Liver (tissue), 8 donors: ENCODE measurements at regions not wholly inside any gene's neighbourhood (a gene's known extent, or its start where the extent isn't known, plus 50 kb on each side); places are given as distances from the start of the nearest gene placed in this dataset.

Experiments
- DNase-seq: peaks from one replicate; pipeline ENCODE4 v3.0.0-alpha.2; 2017; ENCODE audit warnings: low spot score
- H3K27ac ChIP-seq, 2 donors: one replicate each; pipeline ENCODE4 v1.7.0; 2013; ENCODE audit warnings: inconsistent platforms in 2 of 2, low read length in 2 of 2, control low read depth in 1 of 2, low read depth in 1 of 2, mild to moderate bottlenecking in 1 of 2
- H3K27me3 ChIP-seq, 4 donors: one replicate each; pipeline versions ENCODE4 v1.6.1 to v1.7.0; 2013; ENCODE audit warnings: low read length in 3 of 4, inconsistent platforms in 1 of 4, mild to moderate bottlenecking in 1 of 4, moderate library complexity in 1 of 4; ENCODE audit not compliant: control insufficient read depth in 4 of 4, insufficient read depth in 4 of 4
- H3K36me3 ChIP-seq, 4 donors: one replicate each; pipeline versions ENCODE4 v1.6.1 to v1.7.0; 2013; ENCODE audit warnings: low read length in 3 of 4, mild to moderate bottlenecking in 3 of 4, low read depth in 1 of 4, moderate library complexity in 1 of 4; ENCODE audit not compliant: control insufficient read depth in 4 of 4, insufficient read depth in 3 of 4
- H3K4me1 ChIP-seq, 4 donors: one replicate each; pipeline versions ENCODE4 v1.6.1 to v1.7.0; 2013; ENCODE audit warnings: low read length in 3 of 4, mild to moderate bottlenecking in 3 of 4, moderate library complexity in 1 of 4; ENCODE audit not compliant: control insufficient read depth in 4 of 4, insufficient read depth in 4 of 4
- H3K4me3 ChIP-seq, 3 donors: one replicate each; pipeline versions ENCODE4 v1.6.1 to v1.7.0; 2013; ENCODE audit warnings: low read length in 3 of 3, control low read depth in 1 of 3, low read depth in 1 of 3, mild to moderate bottlenecking in 1 of 3
- H3K9ac ChIP-seq, 2 donors: one replicate each; pipeline ENCODE4 v1.7.0; 2013; ENCODE audit warnings: low read length in 2 of 2, mild to moderate bottlenecking in 2 of 2, moderate library complexity in 2 of 2, control low read depth in 1 of 2, low read depth in 1 of 2
- H3K9me3 ChIP-seq, 4 donors: one replicate each; pipeline versions ENCODE4 v1.6.1 to v1.7.0; 2013; ENCODE audit warnings: low read length in 3 of 4; ENCODE audit not compliant: control insufficient read depth in 4 of 4
- ATF3 ChIP-seq: IDR thresholded peaks from 2 replicates; pipeline ENCODE4 v1.6.1; 2016; ENCODE audit warnings: antibody characterized with exemption
- CTCF ChIP-seq: fragments of 150-350 bp; IDR thresholded peaks from 2 replicates; pipeline ENCODE4 v1.5.1; 2017; ENCODE audit warnings: improper control_type of control experiment, low read depth, low read length; ENCODE audit not compliant: missing input control
- EGR1 ChIP-seq, 2 donors: IDR thresholded peaks; 2 replicates each; pipeline ENCODE4 v1.6.1; 2016 to 2018; ENCODE audit warnings: antibody characterized with exemption in 2 of 2, low read depth in 2 of 2
- FOXA1 ChIP-seq: IDR thresholded peaks from 2 replicates; pipeline ENCODE4 v1.6.1; 2016; ENCODE audit warnings: antibody characterized with exemption
- FOXA2 ChIP-seq: IDR thresholded peaks from 2 replicates; pipeline ENCODE4 v1.6.1; 2016; ENCODE audit warnings: antibody characterized with exemption
- GABPA ChIP-seq, 2 donors: IDR thresholded peaks in 1 of 2; conservative IDR thresholded peaks in 1 of 2; 2 replicates each; pipeline ENCODE4 v1.6.1; 2016; ENCODE audit warnings: antibody characterized with exemption in 2 of 2, mild to moderate bottlenecking in 1 of 2, moderate library complexity in 1 of 2
- HNF4A ChIP-seq, 2 donors: conservative IDR thresholded peaks; 2 replicates each; pipeline ENCODE4 v1.6.1; 2016; ENCODE audit warnings: antibody characterized with exemption in 2 of 2, mild to moderate bottlenecking in 2 of 2
- HNF4G ChIP-seq: IDR thresholded peaks from 2 replicates; pipeline ENCODE4 v1.6.1; 2016; ENCODE audit warnings: antibody characterized with exemption
- JUND ChIP-seq, 2 donors: IDR thresholded peaks; 2 replicates each; pipeline ENCODE4 v1.6.1; 2016; ENCODE audit warnings: antibody characterized with exemption in 2 of 2
- MAX ChIP-seq: IDR thresholded peaks from 2 replicates; pipeline ENCODE4 v1.6.1; 2016; ENCODE audit warnings: antibody characterized with exemption
- NR2F2 ChIP-seq: IDR thresholded peaks from 2 replicates; pipeline ENCODE4 v1.6.1; 2016; ENCODE audit warnings: antibody characterized with exemption
- RAD21 ChIP-seq, 2 donors: IDR thresholded peaks; 2 replicates each; pipeline ENCODE4 v1.6.1; 2016; ENCODE audit warnings: antibody characterized with exemption in 2 of 2, mild to moderate bottlenecking in 2 of 2
- REST ChIP-seq: IDR thresholded peaks from 2 replicates; pipeline ENCODE4 v1.6.1; 2016; ENCODE audit warnings: antibody characterized with exemption, mild to moderate bottlenecking
- RXRA ChIP-seq, 2 donors: IDR thresholded peaks; 2 replicates each; pipeline ENCODE4 v1.6.1; 2017 to 2018; ENCODE audit warnings: antibody characterized with exemption in 2 of 2, mild to moderate bottlenecking in 1 of 2
- SP1 ChIP-seq: IDR thresholded peaks from 2 replicates; pipeline ENCODE4 v1.6.1; 2018; ENCODE audit warnings: antibody characterized with exemption, mild to moderate bottlenecking
- TAF1 ChIP-seq: conservative IDR thresholded peaks from 2 replicates; pipeline ENCODE4 v1.6.1; 2016; ENCODE audit warnings: antibody characterized with exemption, mild to moderate bottlenecking
- YY1 ChIP-seq: IDR thresholded peaks from 2 replicates; pipeline ENCODE4 v1.6.1; 2016; ENCODE audit warnings: antibody characterized with exemption, mild to moderate bottlenecking
- ZBTB33 ChIP-seq: IDR thresholded peaks from 2 replicates; pipeline ENCODE4 v1.6.1; 2016; ENCODE audit warnings: antibody characterized with exemption
- WGBS: extraction: QIAGEN DNeasy Blood & Tissue Kit; methylation state at CpG from one replicate; pipeline ENCODE4 v1.1.7; 2013; 5-methylcytosine and 5-hydroxymethylcytosine counted together
- donor health status: healthy.
- donor health status: healthy.
- donor health status: healthy.
- donor health status: healthy.
- donor health status: healthy.

- Histone ChIP-seq H3K27ac (no peak overlapping the region), H3K9me3 (no peaks in the 10 kb centered on the region), H3K36me3 (no peaks in the 10 kb centered on the region), H3K27me3 (no peaks in the 10 kb centered on the region), H3K9ac (no peak overlapping the region), H3K4me3 (no peak overlapping the region), H3K4me1 (peaks cover 0 to 2% (median 0%) of the 10 kb centered on the region in 4 donors)
- DNase-seq: no peak
- TF ChIP-seq GABPA (IDR thresholded peaks at IDR 0.05 in 1 of 2, conservative IDR thresholded peaks at IDR 0.05 in 1 of 2): no peak
- no peak for TF ChIP-seq FOXA1
- no peak for TF ChIP-seq HNF4G
- TF ChIP-seq REST: no peak
- TF ChIP-seq ATF3: no peak
- TF ChIP-seq EGR1 (IDR thresholded peaks at IDR 0.05; ENCODE audit: low read depth in 2 of 2): no peak
- no peak for TF ChIP-seq HNF4A (conservative IDR thresholded peaks at IDR 0.05)
- no peak for TF ChIP-seq JUND (IDR thresholded peaks at IDR 0.05)
- no peak for TF ChIP-seq NR2F2
- no peak for TF ChIP-seq RAD21 (IDR thresholded peaks at IDR 0.05)
- TF ChIP-seq MAX: no peak
- no peak for TF ChIP-seq ZBTB33
- TF ChIP-seq SP1: no peak
- TF ChIP-seq TAF1: no peak
- no peak for TF ChIP-seq CTCF
- TF ChIP-seq YY1: no peak
- TF ChIP-seq FOXA2: no peak
- no peak for TF ChIP-seq RXRA (IDR thresholded peaks at IDR 0.05)
- 75% methylated on average over 2 of the region's 2 CpGs for WGBS
Measured at GRCh38 chr10:21191512-21191911, 294.4 kb upstream of the NEBL start.

- no peak for DNase-seq
- Histone ChIP-seq H3K27me3 (no peaks in the 10 kb centered on the region), H3K4me3 (no peak overlapping the region), H3K4me1 (no peaks in the 10 kb centered on the region), H3K36me3 (no peaks in the 10 kb centered on the region), H3K27ac (no peak overlapping the region), H3K9me3 (no peaks in the 10 kb centered on the region), H3K9ac (no peak overlapping the region)
- 83% methylated on average over 2 of the region's 2 CpGs for WGBS
- no peak for TF ChIP-seq MAX
- TF ChIP-seq TAF1: no peak
- TF ChIP-seq RAD21 (IDR thresholded peaks at IDR 0.05): no peak
- no peak for TF ChIP-seq FOXA2
- no peak for TF ChIP-seq CTCF
- no peak for TF ChIP-seq FOXA1
- TF ChIP-seq YY1: no peak
- no peak for TF ChIP-seq JUND (IDR thresholded peaks at IDR 0.05)
- no peak for TF ChIP-seq HNF4A (conservative IDR thresholded peaks at IDR 0.05)
- TF ChIP-seq ZBTB33: no peak
- TF ChIP-seq GABPA (IDR thresholded peaks at IDR 0.05 in 1 of 2, conservative IDR thresholded peaks at IDR 0.05 in 1 of 2): no peak
- no peak for TF ChIP-seq NR2F2
Measured at GRCh38 chr10:21184984-21185383, 287.9 kb upstream of the NEBL start.
